LNCaP clone FGC (cell line): ENCODE measurements at regions not wholly inside any gene's neighbourhood (a gene's known extent, or its start where the extent isn't known, plus 50 kb on each side); places are given as distances from the start of the nearest gene placed in this dataset.
"Not testable (repeated sequence)": the region's sequence is repeated elsewhere in the genome, so short reads cannot be mapped to it uniquely, and the experiment has no call there.

Experiments
- DNase-seq: peaks from one replicate; pipeline ENCODE4 v3.0.0-alpha.2; 2011; ENCODE audit warnings: low read depth
- H3K4me3 ChIP-seq: 2 replicates; pipeline ENCODE4 v1.5.1; 2011; ENCODE audit warnings: mild to moderate bottlenecking, low read depth, low read length, control low read depth
- CTCF ChIP-seq: IDR thresholded peaks from 2 replicates; pipeline ENCODE4 v1.5.1; 2012; ENCODE audit warnings: mild to moderate bottlenecking; ENCODE audit not compliant: control insufficient read depth, insufficient read depth; ENCODE audit errors: extremely low read depth

GRCh38 chr12:42003031-42003430, 141.6 kb downstream of the GXYLT1 start:
- no peak for TF ChIP-seq CTCF
- DNase-seq: no peak
- no peak overlapping the region for H3K4me3 ChIP-seq

GRCh38 chr12:42002563-42002962, 142.1 kb downstream of the GXYLT1 start:
- no peak for TF ChIP-seq CTCF
- no peak for DNase-seq

GRCh38 chr12:41998436-41998835, 146.2 kb downstream of the GXYLT1 start:
- no peak overlapping the region for H3K4me3 ChIP-seq
- no peak for TF ChIP-seq CTCF
- no peak for DNase-seq

More at GRCh38 chr12:42002563-42002962, 142.1 kb downstream of the GXYLT1 start:
- H3K4me3 ChIP-seq: no peak overlapping the region

GRCh38 chr12:41993283-41993682, 151.4 kb downstream of the GXYLT1 start:
- no peak overlapping the region for H3K4me3 ChIP-seq
- TF ChIP-seq CTCF: no peak
- DNase-seq: no peak

GRCh38 chr12:41992692-41993215, 151.9 kb downstream of the GXYLT1 start:
- no peak overlapping the region for H3K4me3 ChIP-seq
- no peak for DNase-seq
- no peak for TF ChIP-seq CTCF

- no peak for DNase-seq
- TF ChIP-seq CTCF: no peak
- H3K4me3 ChIP-seq: no peak overlapping the region
Measured at GRCh38 chr12:41992022-41992421, 152.7 kb downstream of the GXYLT1 start.

GRCh38 chr12:41988715-41989114, 156.0 kb downstream of the GXYLT1 start:
- H3K4me3 ChIP-seq: no peak overlapping the region
- no peak for DNase-seq
- no peak for TF ChIP-seq CTCF

GRCh38 chr12:41986513-41986912, 158.2 kb downstream of the GXYLT1 start:
- DNase-seq, H3K4me3 ChIP-seq: not testable (repeated sequence)
